ENCODE measurements at regions not wholly inside any gene's neighbourhood (a gene's known extent, or its start where the extent isn't known, plus 50 kb on each side); places are given as distances from the start of the nearest gene placed in this dataset.
A peak's percentile ranks its signal among the peaks of the same experiment; 100 is the strongest.

DNA sequence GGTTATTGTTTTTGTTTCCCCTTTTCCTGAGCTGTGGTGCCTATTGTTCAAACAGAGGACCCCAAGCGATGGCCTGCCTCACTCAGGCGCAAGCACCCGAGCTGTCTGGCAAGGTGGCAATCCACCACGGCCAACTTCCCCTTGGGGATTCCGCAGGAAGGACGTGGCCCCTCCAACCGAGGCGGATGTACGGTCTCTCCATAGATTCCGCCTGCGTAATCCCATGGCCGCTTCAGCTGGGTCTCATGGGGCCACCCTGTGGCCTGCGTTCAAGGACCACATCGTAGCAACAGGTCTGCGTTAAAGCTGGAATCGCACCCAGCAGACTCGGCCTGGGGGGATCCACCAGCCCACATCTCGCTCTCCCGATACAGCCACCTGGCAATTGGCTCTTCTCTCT is 79.9 kb downstream of the CEBPB start:
- DNase-seq (peak in 1 of 3 donors; percentile 65), ATAC-seq (peak in 2 of 4 donors; percentile 8)
- H3K4me1 ChIP-seq, result peaks cover 0 to 23% (median 8%) of the 10 kb centered on the region in 4 donors
- peak overlapping the region in 1 of 3 donors; percentile 47 for H3K27ac ChIP-seq
- intact Hi-C loops (cut with DNase I), result no loop called here
- H3K27me3 ChIP-seq, result no peaks in the 10 kb centered on the region
- H3K4me3 ChIP-seq, result no peak overlapping the region
- WGBS (ENCODE audit: insufficient coverage, low coverage, low lambda C conversion rate, missing lambda C conversion rate), result 74% methylated on average over 6 of the region's 19 CpGs
- TF ChIP-seq POLR2A (IDR thresholded peaks at IDR 0.05), result peak; percentile 43
- TF ChIP-seq, protein P1, sequence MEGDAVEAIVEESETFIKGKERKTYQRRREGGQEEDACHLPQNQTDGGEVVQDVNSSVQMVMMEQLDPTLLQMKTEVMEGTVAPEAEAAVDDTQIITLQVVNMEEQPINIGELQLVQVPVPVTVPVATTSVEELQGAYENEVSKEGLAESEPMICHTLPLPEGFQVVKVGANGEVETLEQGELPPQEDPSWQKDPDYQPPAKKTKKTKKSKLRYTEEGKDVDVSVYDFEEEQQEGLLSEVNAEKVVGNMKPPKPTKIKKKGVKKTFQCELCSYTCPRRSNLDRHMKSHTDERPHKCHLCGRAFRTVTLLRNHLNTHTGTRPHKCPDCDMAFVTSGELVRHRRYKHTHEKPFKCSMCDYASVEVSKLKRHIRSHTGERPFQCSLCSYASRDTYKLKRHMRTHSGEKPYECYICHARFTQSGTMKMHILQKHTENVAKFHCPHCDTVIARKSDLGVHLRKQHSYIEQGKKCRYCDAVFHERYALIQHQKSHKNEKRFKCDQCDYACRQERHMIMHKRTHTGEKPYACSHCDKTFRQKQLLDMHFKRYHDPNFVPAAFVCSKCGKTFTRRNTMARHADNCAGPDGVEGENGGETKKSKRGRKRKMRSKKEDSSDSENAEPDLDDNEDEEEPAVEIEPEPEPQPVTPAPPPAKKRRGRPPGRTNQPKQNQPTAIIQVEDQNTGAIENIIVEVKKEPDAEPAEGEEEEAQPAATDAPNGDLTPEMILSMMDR (IDR thresholded peaks at IDR 0.05), result no peak
- H3K9me3 ChIP-seq, result no peaks in the 10 kb centered on the region
- no peaks in the 10 kb centered on the region for H3K36me3 ChIP-seq

DNA sequence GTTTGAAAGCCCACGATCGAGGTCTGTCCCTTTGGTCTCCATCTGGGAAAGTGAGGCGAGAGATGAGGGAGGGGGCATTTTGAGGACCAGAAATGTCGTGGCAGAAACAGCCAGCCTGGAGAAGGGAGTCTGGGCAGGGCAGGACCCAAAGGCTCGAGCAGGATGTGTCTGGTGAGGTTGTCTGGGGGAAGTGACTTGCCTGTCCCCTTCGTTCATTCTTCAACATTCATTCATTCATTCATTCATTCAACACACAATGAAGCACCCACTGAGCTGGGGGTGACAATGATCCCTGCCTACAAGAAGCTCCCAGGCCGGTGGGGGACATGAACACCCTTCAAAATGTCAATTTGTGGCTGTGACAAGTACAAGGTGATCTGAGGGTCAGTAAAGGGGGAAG is 80.5 kb downstream of the CEBPB start:
- intact Hi-C loops (cut with DNase I), result no loop called here
- DNase-seq, result no peak
- H3K36me3 ChIP-seq, result no peaks in the 10 kb centered on the region
- ATAC-seq, result no peak
- H3K9me3 ChIP-seq, result no peaks in the 10 kb centered on the region
- H3K27ac ChIP-seq, result peak overlapping the region in 1 of 3 donors; percentile 47
- TF ChIP-seq, protein P1 (IDR thresholded peaks at IDR 0.05), result no peak
- TF ChIP-seq POLR2A (IDR thresholded peaks at IDR 0.05), result no peak
- 50% methylated on average over 3 of the region's 7 CpGs for WGBS (ENCODE audit: insufficient coverage, low coverage, low lambda C conversion rate, missing lambda C conversion rate)
- no peaks in the 10 kb centered on the region for H3K27me3 ChIP-seq
- H3K4me1 ChIP-seq, result peaks cover 0 to 23% (median 8%) of the 10 kb centered on the region in 4 donors
- H3K4me3 ChIP-seq, result no peak overlapping the region

DNA sequence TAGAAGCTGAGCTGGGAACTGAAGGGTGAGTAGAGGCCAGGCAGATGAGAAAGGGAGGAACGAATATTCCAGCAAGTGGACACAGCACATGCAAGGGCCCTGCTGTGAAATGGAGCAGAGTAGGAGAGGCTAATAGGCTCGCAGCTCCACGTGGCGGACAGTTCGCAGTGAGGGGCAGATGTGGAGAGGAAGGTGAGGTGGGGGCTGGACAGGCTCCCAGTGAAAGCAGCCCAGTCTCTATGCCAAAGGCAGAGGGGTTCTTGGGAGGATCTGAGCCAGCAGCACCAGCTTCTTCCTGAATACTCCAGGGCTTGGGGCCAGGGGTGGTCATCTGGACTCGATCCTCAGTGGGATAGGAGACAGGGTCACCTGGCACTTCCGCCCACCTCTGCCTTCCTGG is 81.0 kb downstream of the CEBPB start:
- Histone ChIP-seq H3K36me3 (no peaks in the 10 kb centered on the region), H3K4me1 (peaks cover 0 to 23% (median 8%) of the 10 kb centered on the region in 4 donors), H3K4me3 (no peak overlapping the region), H3K9me3 (no peaks in the 10 kb centered on the region), H3K27ac (peak overlapping the region in 1 of 3 donors; percentile 47), H3K27me3 (no peaks in the 10 kb centered on the region)
- WGBS (ENCODE audit: insufficient coverage, low coverage, low lambda C conversion rate, missing lambda C conversion rate), result 88% methylated on average over 6 of the region's 7 CpGs
- intact Hi-C loops (cut with DNase I), result no loop called here
- no peak for TF ChIP-seq POLR2A (IDR thresholded peaks at IDR 0.05)
- TF ChIP-seq, protein P1 (IDR thresholded peaks at IDR 0.05), result no peak
- no peak for DNase-seq
- no peak for ATAC-seq

DNA sequence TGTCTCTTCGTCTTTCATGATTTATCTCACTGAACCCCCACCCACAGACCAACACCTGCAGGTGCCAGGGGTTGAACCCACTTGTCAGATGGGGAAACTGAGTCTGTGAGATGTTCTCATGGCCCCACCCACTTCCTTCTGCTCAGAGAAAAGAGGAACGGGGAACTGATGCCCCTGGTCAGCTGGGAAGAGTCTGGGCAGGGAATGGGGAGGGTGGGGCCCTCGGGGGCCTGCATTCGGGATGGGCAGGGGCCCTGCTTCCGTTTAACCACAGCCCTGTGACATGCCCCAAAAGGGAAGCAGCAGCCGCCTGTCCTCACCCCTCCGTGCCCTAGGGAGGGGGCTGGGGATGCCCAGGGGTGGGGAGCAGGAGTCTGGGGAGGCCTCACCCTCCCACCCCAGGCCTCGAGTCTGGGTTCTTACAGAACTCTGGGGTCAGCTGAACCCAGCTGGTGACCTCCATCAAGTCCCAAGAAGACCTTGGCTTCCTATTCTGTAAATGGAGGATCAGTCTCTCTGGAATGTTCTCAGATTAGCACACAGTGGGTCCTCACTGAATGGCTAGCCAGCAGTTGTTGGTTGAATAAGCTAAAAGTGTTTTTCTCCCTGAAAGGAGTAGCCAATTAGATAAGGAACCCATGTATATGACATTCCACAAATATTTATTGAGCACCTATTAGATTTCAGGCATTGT is 81.5 kb downstream of the CEBPB start:
- peaks cover 0 to 23% (median 8%) of the 10 kb centered on the region in 4 donors for H3K4me1 ChIP-seq
- peak in 1 of 3 donors; percentile 73 for DNase-seq
- peak in 3 of 4 donors; percentile 7 to 16 (median 8) for ATAC-seq

More for the DNA sequence above, 81.5 kb downstream of the CEBPB start:
- TF ChIP-seq, protein P1 (IDR thresholded peaks at IDR 0.05), result no peak
- TF ChIP-seq POLR2A (IDR thresholded peaks at IDR 0.05), result no peak
- H3K27me3 ChIP-seq, result no peaks in the 10 kb centered on the region
- intact Hi-C loops (cut with DNase I), result no loop called here
- 65% methylated on average over 4 of the region's 8 CpGs for WGBS (ENCODE audit: insufficient coverage, low coverage, low lambda C conversion rate, missing lambda C conversion rate)
- H3K27ac ChIP-seq, result peak overlapping the region in 2 of 3 donors; percentile 60 to 74
- no peaks in the 10 kb centered on the region for H3K36me3 ChIP-seq
- H3K9me3 ChIP-seq, result no peaks in the 10 kb centered on the region
- no peak overlapping the region for H3K4me3 ChIP-seq

Measured in right lobe of liver (tissue), 6 donors.